NCI-H345 (cell line): ENCODE measurements at regions not wholly inside any gene's neighbourhood (a gene's known extent, or its start where the extent isn't known, plus 50 kb on each side); places are given as distances from the start of the nearest gene placed in this dataset.

Experiments
- DNase-seq: peaks from one replicate; lab custom pipeline; 2025; lab: John Stamatoyannopoulos, UW

DNA sequence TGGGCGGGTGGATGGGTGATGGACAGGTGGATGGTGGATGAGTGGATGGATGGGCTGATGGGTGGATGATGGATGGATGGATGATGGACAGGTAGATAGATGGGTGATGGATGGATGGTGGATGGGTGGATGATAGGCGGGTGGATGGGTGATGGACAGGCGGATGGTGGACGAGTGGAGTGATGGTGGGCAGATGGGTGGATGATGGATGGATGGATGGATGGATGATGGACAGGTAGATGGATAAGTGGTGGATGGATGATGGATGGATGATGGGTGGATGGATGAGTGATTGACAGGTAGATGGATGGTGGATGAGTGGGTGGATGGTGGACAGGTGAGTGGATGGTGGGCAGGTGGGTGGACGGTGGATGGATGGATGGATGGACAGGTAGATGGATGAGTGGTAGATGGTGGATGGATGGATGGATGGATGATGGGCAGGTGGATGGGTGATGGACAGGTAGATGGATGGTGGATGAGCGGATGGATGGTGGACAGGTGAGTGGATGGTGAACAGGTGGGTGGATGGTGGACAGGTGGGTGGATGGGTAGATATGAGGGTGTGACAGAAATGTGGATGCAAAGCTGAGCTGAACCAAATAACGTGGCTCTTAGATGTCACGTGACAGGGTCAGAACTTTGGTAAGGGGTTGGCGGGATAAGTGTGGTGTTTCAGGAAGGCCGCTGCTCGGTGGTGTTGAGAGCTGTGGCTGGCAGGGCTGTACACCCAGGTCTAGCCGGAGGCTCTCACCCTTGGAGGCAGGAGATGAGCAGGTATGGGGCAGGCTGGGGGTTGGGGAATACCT lies 234.3 kb upstream of the CIBAR2 start:
- DNase-seq: no peak

DNA sequence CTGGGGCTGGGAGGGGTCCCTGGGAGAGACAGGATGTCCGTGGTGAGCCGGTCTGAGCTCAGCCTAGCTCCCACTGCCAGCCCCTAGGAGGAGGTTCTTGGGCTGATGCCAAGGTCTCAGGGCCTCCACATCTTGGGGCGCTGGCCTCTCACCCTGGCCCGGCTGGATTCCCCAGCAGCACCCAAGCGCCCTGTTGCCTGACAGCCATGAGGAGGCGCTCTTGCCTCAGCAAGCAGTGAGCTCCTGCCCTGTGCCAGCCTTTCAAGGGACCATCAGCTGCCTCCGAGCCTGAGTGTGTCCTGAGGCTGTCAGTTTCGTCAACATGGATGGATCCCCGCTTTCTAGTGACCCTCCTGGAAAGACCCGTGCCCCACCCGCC lies 234.9 kb upstream of the CIBAR2 start:
- DNase-seq: no peak

DNA sequence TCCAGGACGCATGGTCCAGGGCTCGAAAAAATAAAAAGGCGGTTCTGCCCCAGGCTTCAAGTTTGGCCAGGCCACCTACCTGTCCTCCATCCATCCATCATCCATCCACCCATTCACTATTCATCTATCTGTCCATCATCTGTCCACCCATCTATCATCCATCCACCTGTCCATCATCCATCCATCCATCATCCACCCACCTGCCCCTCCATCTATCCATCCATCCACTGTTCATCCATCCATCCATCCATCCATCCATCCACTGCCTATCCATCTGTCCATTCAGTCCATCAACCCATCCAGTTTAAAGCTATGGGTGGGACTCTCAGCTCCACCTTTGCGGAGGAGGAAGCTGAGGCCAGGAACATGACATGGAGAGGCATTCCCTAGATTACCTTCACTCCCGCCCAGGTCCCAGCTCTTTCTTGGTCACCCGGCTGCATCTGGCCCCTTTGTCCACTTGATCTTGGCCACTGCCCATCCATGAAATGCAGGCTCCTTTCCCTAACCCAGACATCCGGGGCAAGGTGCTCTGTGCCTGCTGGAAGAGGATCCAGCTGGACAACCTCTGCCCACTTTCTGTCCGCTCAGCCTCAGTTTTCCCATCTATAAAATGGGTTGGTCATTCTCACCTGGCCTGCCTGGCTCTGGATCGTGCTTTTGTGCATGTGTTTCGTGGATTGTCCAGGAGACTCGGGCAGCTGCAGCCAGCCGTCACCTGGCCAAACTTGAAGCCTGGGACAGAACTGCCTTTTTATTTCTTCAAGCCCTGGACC lies 236.0 kb upstream of the CIBAR2 start:
- no peak for DNase-seq

DNA sequence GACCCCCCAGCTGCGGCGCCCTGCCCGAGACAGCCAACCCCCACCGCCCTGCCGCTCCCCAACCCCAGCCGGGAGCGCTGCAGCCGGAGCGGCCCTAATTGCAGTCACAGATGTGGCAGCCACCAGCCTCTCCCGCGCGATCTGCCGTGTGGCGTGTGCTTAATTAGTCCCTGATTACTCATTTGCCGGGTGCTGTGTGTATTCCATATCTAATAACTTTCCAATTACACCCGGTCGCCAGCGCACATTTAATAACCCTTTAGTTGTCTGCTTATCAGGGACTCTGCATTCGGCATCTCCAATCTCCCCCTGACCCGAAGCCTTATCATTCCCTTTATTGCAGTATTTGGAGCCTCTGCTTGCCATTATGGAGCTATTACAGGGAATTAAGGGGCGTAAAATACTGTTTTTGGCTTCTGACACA lies 236.7 kb upstream of the CIBAR2 start:
- no peak for DNase-seq

DNA sequence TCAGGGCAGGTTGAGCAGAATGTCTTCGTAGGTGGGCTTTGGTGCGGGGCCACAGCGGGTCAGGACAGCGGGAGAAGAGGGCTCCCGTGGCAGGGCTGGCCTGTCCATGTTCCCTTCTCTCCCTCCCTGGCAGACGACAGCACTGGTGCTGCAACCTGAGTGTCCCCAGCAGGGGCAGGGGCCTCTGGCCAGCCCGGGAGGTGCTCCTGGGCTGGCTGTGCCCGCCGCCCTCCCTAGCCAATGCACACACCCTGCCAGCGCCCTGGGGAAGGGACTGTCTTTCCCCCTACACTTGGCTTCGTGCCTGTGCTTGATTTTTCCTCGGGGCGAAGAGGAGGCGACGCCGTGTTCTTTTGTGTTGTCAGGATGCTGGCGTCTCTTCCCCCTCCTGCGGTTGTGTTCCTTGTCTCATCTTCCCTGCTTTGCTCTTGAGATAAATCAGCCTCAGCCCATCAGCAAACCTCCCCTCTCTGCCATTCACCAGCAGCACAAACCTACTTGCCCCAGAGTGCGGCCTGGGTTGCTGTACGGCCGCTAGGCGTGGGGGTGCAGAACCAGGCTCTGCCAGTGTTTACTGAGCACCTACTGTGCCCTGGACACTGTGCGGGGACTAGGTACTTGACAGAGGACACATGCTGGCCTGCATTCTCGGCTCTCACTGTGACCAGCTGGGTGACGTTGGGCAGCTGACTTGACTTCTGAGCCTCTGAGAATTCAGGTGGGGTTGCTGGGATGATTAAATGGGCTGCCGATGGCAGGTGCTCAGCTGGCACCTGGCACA lies 237.3 kb upstream of the CIBAR2 start:
- peak; percentile 55 for DNase-seq

DNA sequence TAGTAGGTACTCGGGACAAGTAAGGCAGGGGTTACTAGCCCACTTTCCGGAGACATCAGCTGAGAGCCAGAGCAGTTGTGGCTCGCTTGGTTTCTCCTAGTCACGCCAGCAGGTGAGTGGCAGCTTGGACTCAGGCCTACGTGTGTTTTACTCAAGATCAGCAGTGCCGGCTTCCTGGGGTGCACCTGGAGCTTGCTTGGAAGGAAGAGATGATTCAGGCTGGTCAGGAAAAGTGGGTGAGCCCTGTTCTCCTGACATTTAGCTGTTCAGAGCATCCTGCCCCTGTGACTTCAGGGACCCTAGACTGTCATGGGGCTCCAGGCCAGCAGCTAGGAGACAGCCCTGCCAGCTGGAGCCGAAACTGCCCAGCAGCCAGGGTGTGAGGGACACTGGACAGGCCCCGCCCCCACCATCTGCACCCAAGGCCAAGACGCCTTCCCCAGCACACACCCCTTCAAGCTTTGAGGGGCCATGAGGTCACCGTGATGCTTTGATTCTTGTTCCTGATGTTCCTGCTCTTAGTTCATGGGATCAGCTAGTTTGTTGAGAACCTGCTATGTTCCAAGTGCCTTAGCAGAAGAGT lies 238.0 kb upstream of the CIBAR2 start:
- no peak for DNase-seq

DNA sequence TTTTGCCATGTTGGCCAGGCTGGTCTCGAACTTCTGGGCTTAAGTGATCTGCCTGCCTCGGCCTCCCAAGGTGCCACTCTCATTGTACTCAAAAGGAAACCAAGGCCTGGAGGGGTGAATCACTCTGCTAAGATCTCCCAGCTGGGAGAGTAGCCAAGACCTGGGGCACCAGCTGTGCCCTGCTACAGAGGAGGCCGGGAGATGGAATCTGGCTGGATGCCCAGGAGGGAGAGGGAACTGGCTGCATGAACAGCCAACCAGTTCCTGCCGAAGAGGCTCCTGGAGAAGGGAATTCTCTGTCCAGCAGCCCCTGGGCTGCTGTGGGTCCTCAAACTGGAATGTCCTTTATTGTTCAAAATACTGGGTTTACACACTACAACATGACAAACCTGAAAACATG lies 238.7 kb upstream of the CIBAR2 start:
- DNase-seq: peak; percentile 93

DNA sequence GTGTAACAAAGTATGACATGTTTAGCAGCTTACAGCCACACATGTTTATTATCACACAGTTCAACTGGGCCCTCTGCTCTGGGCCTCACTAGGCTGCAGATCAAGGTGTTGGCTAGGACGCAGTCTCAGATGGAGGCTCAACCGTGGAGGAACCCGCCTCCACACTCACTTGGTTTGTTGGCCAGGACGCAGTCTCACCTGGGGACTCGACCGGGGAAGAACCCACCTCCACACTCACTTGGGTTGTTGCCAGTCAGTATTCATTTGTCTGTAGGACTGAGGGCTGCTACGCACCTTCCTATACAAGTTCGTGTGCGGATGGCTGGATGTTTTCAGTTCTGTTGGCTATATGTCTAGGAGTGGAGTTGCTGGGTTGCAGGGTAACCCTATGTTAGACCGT lies 240.7 kb upstream of the CIBAR2 start:
- no peak for DNase-seq

DNA sequence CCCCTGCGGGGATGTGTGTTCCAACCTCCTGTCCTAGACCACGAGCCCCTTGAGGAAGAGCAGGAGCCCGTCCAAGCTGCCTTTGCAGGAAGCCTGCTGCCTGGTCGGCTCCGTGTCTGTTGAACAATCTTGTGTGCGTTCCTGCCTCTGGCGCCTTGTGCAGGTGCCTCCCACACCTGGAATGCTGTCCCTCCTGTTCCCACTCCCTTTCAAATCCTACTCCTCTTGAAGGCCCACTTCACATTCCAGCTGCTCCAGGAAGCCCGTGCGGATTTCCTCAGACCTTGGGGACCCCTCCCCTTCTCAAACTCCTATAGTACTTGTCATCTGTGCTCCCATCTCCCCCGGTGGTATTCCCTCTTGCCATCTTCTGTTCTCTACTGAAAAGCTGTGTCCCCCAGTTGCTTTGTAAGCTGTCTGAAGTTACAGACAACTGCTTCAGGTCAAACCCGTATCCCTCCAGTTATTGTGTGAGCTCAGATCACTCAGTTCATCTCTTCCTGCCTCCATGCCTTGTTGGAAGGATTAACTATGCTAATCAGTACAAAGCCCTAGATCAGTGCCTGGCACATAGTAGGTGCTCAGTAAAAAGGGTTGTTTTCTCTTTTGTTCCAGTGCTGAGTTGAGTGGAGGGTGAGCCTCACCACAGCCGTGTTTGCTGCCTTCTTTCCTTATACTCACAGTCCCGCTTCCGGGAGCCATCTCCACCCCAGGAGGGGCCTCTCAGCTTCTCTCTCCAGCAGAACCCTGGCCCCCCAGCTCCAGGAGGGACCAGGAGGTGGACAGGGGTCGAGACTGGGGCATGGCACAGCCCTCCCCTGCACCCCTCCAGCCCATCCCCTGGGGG lies 241.8 kb upstream of the CIBAR2 start:
- DNase-seq: no peak

DNA sequence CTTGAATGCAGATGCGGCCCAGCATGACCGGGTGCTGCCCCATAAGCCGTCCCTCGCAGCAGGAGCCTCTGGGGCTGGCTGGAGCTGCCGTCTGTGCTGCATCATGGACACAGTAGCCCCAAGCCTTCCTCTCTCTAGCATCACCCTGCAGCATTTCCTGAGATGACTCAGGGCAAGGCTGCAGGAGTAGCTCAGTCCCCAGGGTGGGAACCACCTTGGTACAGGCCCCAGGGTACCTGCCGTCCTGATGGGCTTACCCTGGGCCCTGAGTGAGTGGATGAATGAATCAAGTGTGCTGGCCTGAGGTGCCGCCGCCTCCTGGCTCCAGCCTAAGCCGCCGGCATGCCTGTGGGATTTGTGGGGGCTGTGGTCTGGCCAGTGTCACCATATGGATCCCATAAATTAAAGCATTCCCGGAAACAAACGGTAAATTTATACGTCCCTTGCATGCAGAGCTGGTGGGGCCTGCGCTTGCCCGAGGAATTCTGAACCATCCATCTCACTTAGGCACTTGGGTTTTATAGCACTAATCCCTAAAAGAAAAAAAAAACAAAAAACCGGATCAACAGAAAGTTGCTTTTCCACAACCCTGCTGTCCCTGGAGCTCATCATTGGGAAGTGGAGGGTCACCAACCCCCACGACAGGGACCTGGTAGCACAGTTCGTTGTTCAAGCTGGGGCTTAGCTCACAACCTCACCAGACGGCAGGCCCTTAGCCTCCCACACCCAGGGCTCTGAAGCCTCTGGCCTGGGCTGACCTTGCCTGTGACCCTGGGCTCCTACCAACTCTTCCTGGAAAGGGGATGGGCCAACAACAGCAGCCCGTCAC lies 242.6 kb upstream of the CIBAR2 start:
- no peak for DNase-seq

DNA sequence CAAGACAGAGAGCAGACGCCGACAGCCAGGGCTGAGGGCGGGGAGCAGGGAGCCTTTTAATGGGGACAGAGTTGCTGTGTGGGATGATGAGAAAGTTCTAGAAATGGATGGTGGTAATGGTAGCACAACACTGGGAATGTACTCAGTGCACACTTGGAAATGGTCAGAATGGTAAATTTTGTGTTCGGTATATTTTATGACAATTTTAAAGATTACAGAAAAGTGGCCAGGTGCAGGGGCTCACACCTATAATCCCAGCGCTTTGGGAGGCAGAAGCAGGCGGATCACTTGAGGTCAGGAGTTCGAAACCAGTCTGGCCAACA lies 243.2 kb upstream of the CIBAR2 start:
- no peak for DNase-seq

DNA sequence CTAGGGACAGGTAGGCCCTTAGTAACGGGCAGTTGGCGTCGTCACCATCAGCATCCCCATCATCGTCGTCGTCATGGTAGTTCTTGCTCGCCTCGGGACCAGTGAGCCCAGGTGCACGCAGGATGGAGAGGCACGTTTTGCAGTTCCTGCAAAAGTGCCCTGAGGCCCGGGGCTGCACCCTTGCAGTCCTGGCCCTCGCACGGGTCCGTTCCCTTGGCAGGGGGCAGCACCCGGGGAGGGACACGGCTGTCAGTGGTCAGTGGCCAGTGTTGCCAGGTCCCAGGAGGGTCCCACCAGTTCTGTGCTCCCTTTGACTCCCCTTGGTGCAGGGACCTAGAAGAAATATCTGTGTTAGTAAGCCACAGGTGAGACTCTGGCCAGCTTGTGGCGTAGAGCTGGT lies 243.9 kb upstream of the CIBAR2 start:
- DNase-seq: no peak

DNA sequence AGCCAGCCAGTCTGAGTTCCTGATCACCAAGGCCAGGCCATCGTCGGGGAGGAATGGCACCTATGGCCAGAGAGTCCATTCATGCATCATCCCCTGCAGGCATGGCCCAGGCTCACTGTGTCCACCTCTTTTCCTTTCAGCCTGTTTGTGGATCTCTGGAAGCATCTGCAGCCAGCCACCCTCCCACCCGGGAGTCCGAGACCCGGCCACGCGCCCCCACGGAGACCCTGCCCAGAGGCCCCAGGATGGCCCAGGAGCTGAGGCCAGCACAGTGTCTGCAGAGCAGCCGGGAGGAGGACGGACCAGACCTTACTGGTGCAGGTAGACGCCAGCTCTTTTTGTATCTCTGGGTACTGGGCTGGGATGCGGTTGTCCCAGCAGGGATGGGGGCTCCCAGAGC lies 245.1 kb upstream of the CIBAR2 start:
- DNase-seq: no peak

DNA sequence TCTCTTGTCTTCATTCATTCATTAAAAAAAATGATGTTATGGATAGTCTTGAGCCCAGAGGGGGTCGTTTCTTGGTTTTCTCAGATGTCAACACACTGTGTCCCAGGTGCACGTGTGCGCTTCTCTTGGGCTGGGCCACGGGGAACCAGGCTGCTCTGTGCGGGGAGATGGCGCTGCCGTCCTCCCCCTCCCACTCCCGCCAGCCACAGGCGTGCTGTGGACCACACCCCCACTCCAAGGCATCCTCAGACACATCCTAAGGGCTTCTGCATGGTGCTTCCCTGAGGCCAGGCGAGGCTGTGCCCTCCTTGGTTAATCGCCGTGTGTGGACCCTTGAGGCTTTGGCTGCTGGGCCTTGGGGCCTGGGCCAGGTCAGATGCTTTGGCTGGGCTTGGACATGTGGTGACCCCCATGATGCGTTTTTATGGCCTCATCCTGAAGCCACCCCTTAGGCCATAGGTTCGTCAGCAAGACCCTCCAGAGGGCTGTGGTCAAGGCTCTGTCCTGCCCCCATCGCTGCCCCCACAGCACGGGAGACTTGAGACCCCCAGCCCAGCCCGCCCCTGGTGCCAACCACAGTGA lies 245.7 kb upstream of the CIBAR2 start:
- peak; percentile 28 for DNase-seq

DNA sequence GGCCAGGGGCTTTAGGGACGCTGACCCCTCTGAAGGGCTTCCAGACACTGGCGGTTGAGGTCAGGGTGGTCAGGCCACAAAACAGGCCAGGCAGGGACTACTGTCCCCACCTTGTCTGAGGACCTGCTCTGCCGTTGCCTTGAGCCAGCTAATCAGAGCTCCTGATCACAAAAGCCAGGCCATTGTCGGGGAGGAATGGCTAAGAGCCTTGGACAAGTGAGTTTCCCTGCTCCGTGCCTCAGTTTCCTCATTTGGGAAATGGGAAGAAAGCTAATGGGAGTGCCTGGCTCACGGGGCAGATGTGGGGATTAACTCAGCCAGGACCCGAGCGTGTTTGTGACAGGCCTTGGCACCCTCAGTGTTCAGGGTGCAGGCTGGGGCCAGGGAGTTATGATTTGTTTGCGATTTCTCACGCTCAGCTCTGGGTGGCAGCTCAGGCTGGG lies 246.5 kb upstream of the CIBAR2 start:
- DNase-seq: no peak

DNA sequence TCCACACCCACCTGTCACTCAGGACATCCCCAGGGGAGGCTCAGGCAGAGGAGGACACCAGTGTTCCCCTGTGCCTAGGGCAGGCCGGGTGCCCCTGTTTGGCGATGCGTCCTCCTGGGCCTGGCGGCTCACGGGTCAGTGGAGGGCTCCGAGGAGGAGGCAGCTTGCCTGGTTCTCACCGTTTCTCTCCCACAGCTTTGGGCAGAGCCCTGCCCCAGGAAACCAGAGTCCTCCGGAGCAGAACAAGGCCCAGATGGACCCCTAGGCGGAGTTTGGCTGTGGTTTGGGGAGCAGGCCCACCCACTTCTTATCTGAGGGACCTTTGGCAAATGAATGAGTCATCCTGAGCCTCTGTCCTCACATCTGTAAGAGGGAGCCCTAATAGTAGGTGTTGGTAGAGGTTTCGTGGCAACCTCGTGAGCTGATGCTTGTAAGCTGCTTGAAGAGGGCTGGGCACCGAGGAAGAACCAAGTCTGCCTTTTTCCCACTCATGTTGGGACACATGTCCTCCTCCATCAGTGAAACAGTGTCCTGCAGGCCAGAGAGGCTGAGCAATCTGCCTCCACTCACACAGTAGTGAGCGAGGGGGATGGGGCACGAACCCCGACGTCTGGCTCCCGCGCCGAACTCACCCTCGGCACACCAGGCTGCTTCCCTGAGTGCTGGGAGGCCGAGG lies 247.0 kb upstream of the CIBAR2 start:
- no peak for DNase-seq

DNA sequence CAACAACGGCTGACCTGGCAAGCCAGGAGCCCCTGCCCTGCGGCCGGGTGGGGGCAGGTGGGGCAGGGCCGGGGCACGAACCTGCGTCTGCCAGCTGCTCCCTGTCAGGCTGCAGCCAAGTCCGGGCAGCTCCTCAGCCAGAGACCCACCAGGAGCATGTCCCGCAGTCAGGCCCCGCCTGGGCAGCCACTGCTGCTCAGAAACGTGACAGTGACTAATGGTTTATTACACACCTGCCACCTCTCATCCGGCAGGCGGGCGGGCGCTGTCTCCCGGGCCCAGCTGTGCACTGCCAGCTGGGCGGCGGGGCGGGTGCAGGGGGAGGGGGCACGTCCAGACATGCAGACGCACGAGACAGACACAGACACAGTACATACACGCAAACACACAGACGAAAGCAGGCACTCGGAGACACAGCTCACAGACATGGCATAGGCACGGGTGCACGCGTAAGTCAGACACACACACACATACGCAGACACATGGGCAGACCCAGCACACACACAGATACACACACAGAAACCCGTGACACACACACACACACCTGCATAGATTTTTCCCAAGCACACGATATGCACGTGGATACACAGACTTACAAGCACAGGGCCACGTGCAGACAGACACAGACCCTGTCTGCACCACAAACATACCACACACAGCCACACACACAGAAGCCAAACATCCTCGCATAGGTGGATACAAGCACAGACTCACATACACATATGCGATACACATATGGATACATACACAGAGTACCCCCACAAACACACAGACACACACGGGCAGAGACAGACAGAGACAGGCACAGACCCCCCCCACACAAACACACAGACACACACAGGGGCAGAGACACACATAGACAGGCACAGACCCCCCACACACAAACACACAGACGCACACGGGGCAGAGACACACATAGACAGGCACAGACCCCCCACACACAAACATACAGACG lies 248.3 kb upstream of the CIBAR2 start:
- peak; percentile 93 for DNase-seq

DNA sequence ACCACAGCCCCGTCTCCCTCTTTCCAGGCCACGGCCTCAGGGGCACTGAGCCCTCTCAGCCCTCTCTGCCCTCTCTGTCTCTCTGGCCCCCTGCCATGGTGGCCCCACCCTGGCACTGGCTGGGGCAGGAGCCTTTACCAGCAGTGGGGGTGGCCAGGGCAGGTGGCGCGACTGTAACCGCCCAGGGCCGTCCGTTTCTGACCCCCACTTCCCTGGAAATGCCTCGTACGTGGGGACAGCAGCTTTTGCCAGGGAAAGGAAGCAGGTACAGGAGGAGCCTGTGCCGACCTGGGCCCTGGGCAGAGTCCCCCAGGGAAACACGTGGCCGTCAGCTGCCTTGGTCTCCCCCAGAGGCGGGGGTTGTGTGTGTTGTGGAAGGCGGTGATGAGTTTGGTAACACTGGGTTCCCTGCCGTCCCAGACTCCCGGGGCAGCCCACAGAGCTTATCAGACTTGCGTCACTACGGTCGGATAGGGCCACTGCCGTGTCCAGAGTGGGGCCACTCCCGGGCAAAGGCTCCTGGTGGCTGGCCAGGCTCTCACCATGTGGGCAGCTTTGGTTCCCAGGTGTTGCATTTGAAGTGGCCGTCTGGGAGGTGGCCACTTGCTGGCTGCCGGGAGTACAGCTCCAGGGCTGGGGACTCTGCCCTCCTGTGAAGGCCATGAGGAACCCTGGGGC lies 249.3 kb upstream of the CIBAR2 start:
- DNase-seq: no peak
